Stimulated activated CD8-positive, alpha-beta memory T cell treated with anti-CD3 and anti-CD28 coated beads, Interleukin-7, amount 100 ng/mL, for 1 hour (primary cell): ENCODE measurements at regions not wholly inside any gene's neighbourhood (a gene's known extent, or its start where the extent isn't known, plus 50 kb on each side); places are given as distances from the start of the nearest gene placed in this dataset.

Experiments
- DNase-seq, 2 donors: peaks; one replicate each; pipeline ENCODE4 v3.0.0-alpha.2; 2020; ENCODE audit warnings: low read depth in 2 of 2

- DNase-seq = no peak
Observed at GRCh38 chr12:92554158-92555073, 148.4 kb upstream of the PLEKHG7 start.

GRCh38 chr12:92553389-92553788, 149.4 kb upstream of the PLEKHG7 start:
- no peak for DNase-seq

GRCh38 chr12:92552412-92553108, 150.2 kb upstream of the PLEKHG7 start:
- no peak for DNase-seq

- DNase-seq = no peak
Observed at GRCh38 chr12:92551853-92552397, 150.9 kb upstream of the PLEKHG7 start.

- DNase-seq = no peak
Observed at GRCh38 chr12:92551210-92551609, 151.6 kb upstream of the PLEKHG7 start.

GRCh38 chr12:92550661-92551060, 152.1 kb upstream of the PLEKHG7 start:
- DNase-seq = no peak

GRCh38 chr12:92550254-92550653, 152.5 kb upstream of the PLEKHG7 start:
- DNase-seq = no peak

GRCh38 chr12:92549516-92549915, 153.3 kb upstream of the PLEKHG7 start:
- no peak for DNase-seq

GRCh38 chr12:92547906-92548305, 154.9 kb upstream of the PLEKHG7 start:
- no peak for DNase-seq

GRCh38 chr12:92547420-92547819, 155.4 kb upstream of the PLEKHG7 start:
- DNase-seq = no peak

GRCh38 chr12:92546635-92547348, 156.0 kb upstream of the PLEKHG7 start:
- no peak for DNase-seq

- DNase-seq = no peak
Observed at GRCh38 chr12:92546259-92546634, 156.5 kb upstream of the PLEKHG7 start.

- DNase-seq = no peak
Observed at GRCh38 chr12:92544322-92544721, 158.5 kb upstream of the PLEKHG7 start.

GRCh38 chr12:92543840-92544239, 158.9 kb upstream of the PLEKHG7 start:
- no peak for DNase-seq

GRCh38 chr12:92543359-92543758, 159.4 kb upstream of the PLEKHG7 start:
- no peak for DNase-seq

- no peak for DNase-seq
Observed at GRCh38 chr12:92541731-92542130, 161.1 kb upstream of the PLEKHG7 start.

GRCh38 chr12:92540782-92541423, 161.9 kb upstream of the PLEKHG7 start:
- no peak for DNase-seq

- DNase-seq = no peak
Observed at GRCh38 chr12:92539976-92540781, 162.6 kb upstream of the PLEKHG7 start.

GRCh38 chr12:92539110-92539749, 163.6 kb upstream of the PLEKHG7 start:
- DNase-seq = no peak

GRCh38 chr12:92537290-92537960, 165.4 kb upstream of the PLEKHG7 start:
- DNase-seq = no peak
